DOHH2 (cell line): ENCODE measurements at regions not wholly inside any gene's neighbourhood (a gene's known extent, or its start where the extent isn't known, plus 50 kb on each side); places are given as distances from the start of the nearest gene placed in this dataset.
"Not testable (repeated sequence)": the region's sequence is repeated elsewhere in the genome, so short reads cannot be mapped to it uniquely, and the experiment has no call there.

Source experiments
- H3F3A ChIP-seq: fragments of 200-600 bp; sonication (generic), shearing (Covaris generic); 2 replicates; pipeline ENCODE4 v1.6.0; 2016; ENCODE audit warnings: antibody characterized with exemption, mild to moderate bottlenecking; ENCODE audit not compliant: control insufficient read depth, insufficient read depth
- H3K27ac ChIP-seq: fragments of 200-600 bp; sonication (generic); 2 replicates; pipeline ENCODE4 v1.5.1; 2014; ENCODE audit warnings: low read depth, mild to moderate bottlenecking, low read length, moderate library complexity
- H3K27me3 ChIP-seq: fragments of 200-600 bp; sonication (generic); 2 replicates; pipeline ENCODE4 v1.6.1; 2014; ENCODE audit warnings: mild to moderate bottlenecking, low read length, mixed read lengths; ENCODE audit not compliant: control insufficient read depth
- H3K36me3 ChIP-seq: fragments of 200-600 bp; sonication (generic); 2 replicates; pipeline ENCODE4 v1.6.1; 2014; ENCODE audit warnings: mild to moderate bottlenecking, low read length, moderate library complexity, mixed read lengths; ENCODE audit not compliant: control insufficient read depth
- H3K4me1 ChIP-seq: fragments of 200-600 bp; sonication (generic); 2 replicates; pipeline ENCODE4 v1.6.1; 2014; ENCODE audit warnings: mild to moderate bottlenecking, low read length, mixed read lengths; ENCODE audit not compliant: control insufficient read depth
- H3K4me2 ChIP-seq: fragments of 200-600 bp; sonication (generic); 2 replicates; pipeline ENCODE4 v1.6.0; 2014; ENCODE audit warnings: mild to moderate bottlenecking, low read length, moderate library complexity
- H3K4me3 ChIP-seq: fragments of 200-600 bp; sonication (generic); 2 replicates; pipeline ENCODE4 v1.5.1; 2014; ENCODE audit warnings: mild to moderate bottlenecking, low read length, mixed read lengths
- H3K79me2 ChIP-seq: fragments of 200-600 bp; sonication (generic); 2 replicates; pipeline ENCODE4 v1.6.1; 2014; ENCODE audit warnings: mild to moderate bottlenecking, low read length, mixed read lengths; ENCODE audit not compliant: control insufficient read depth
- H3K9me2 ChIP-seq: fragments of 200-600 bp; sonication (generic); replicated peaks from 2 replicates; pipeline ENCODE4 v1.6.1; 2014; ENCODE audit warnings: mild to moderate bottlenecking, low read length, mixed read lengths; ENCODE audit not compliant: control insufficient read depth
- H3K9me3 ChIP-seq: fragments of 200-600 bp; sonication (generic); 2 replicates; pipeline ENCODE4 v1.6.1; 2014; ENCODE audit warnings: antibody characterized with exemption, low read length, mixed read lengths; ENCODE audit not compliant: control insufficient read depth, insufficient read depth
- H4K20me1 ChIP-seq: fragments of 200-600 bp; sonication (generic); 2 replicates; pipeline ENCODE4 v1.6.0; 2014; ENCODE audit warnings: low read depth, mild to moderate bottlenecking, antibody characterized with exemption, low read length, moderate library complexity; ENCODE audit not compliant: control insufficient read depth, insufficient read depth

DNA sequence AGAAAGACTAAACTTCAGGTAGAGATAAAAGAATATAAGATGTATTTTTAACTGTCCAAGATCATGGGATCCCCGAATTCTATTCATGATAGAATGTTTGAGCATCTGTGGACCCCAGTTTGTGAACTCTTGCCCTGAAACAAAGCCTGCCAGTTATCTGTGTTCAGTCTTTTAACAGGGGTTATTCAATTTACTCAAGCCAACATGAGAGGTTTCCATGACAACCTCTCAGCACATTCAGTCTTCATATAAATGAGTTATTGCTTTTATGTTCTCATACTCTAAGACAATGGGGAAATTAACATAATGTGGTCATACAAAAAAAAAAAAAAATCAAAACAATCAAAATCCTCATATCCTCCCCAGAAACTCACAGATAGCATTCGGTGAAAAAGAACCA is 130.1 kb downstream of the NPIPA5 start:
- not testable (repeated sequence) for H3K4me2 ChIP-seq, H3K27me3 ChIP-seq, H3F3A ChIP-seq, H3K9me3 ChIP-seq, H3K79me2 ChIP-seq, H3K27ac ChIP-seq, H3K9me2 ChIP-seq, H3K36me3 ChIP-seq, H3K4me3 ChIP-seq, H4K20me1 ChIP-seq, H3K4me1 ChIP-seq

DNA sequence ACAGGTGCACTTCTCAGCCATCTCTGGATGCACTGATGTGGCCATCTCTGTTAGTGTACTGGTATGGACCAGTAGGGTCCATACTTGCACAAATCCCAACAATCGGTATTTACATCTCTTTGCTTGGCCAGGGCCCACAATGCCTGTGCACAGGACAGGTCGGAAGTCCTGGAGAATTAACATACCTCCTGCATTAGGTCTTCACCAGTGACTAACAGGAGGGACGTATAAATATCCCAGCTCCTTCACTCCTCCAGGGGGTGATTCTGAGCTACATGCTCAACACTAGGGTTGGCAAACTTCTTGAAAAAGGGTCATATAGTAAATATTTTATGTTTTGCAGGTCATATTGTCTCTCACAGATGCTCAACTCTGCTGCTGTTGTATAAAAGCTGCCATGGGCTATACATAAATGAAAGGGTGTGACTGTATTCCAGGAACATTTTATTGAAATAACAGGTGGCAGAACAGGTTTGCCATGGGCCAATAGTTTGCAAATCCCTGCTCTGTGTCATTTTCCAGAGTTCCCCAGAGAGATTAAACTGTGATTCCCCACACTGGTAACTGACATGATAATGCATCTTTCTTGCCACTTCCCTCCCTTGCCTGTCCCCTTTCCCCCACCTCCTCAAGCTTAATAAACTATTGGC is 141.3 kb downstream of the NPIPA5 start:
- H3K4me2 ChIP-seq, H3K79me2 ChIP-seq, H3K9me3 ChIP-seq, H3K9me2 ChIP-seq, H3F3A ChIP-seq, H3K27me3 ChIP-seq, H3K36me3 ChIP-seq, H3K4me1 ChIP-seq, H4K20me1 ChIP-seq, H3K4me3 ChIP-seq, H3K27ac ChIP-seq: not testable (repeated sequence)

DNA sequence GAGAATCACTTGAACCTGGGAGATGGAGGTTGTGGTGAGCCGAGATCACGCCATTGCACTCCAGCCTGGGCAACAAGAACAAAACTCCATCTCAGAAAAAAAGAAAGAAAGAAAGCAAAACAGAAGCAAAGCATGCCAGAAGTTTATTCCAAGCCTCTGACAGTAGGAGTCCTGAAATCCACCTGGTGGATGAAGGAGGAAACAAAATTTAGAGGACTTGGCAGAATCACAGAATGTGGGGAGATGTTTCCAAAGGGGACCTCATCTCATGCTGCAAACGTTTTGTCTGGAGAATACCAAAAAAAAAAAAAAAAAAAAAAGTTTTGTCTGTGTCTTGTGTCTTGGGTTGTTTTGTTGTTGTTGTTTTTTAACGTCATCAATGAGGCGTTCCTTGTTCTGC is 141.1 kb upstream of the RRN3 start:
- not testable (repeated sequence) for H3K4me1 ChIP-seq, H3K79me2 ChIP-seq, H3K9me3 ChIP-seq, H3K36me3 ChIP-seq, H3F3A ChIP-seq, H4K20me1 ChIP-seq, H3K9me2 ChIP-seq, H3K27me3 ChIP-seq, H3K4me3 ChIP-seq, H3K27ac ChIP-seq, H3K4me2 ChIP-seq

DNA sequence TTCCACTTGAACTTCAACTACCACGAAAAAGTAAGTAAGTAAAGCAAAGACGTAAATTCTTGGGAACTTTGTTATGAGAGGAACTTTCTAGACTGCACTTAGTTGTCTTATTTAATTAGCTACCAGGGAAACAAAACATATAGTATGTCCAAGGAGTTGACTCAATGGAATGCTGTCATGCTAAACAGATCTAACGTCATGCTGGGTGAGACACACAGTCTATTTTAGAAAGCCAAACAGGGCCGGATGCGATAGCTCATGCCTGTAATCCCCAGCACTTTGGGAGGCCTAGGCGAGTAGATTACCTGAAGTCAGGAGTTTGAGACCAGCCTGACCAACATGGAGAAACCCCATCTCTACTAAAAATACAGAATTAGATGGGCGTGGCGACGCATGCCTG is 140.6 kb upstream of the RRN3 start:
- H3F3A ChIP-seq, H3K27ac ChIP-seq, H3K36me3 ChIP-seq, H3K27me3 ChIP-seq, H4K20me1 ChIP-seq, H3K79me2 ChIP-seq, H3K9me3 ChIP-seq, H3K9me2 ChIP-seq, H3K4me1 ChIP-seq, H3K4me2 ChIP-seq, H3K4me3 ChIP-seq: not testable (repeated sequence)

DNA sequence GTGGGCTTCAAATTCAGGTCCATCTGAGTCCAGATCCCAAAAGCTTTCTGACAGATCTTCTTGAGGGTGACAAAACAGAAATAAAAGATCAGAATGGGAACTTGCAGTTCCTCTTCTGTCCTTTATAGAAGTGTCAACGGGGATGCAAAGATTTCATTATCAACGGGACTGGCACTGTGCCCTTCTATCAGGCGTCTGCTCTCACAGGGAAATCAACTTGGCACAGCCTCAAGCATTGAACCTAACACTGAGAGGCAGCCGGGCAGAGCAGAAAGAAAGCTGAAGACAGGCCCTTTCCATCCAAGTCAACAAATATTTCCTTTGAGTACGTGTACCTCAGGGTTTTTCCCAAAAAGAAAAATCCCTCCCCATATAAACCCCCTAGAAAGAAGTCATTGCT is 136.4 kb upstream of the RRN3 start:
- H3K79me2 ChIP-seq, H3K9me3 ChIP-seq, H3K9me2 ChIP-seq, H4K20me1 ChIP-seq, H3K4me3 ChIP-seq, H3K36me3 ChIP-seq, H3K27me3 ChIP-seq, H3K4me1 ChIP-seq, H3K4me2 ChIP-seq, H3K27ac ChIP-seq, H3F3A ChIP-seq: not testable (repeated sequence)

DNA sequence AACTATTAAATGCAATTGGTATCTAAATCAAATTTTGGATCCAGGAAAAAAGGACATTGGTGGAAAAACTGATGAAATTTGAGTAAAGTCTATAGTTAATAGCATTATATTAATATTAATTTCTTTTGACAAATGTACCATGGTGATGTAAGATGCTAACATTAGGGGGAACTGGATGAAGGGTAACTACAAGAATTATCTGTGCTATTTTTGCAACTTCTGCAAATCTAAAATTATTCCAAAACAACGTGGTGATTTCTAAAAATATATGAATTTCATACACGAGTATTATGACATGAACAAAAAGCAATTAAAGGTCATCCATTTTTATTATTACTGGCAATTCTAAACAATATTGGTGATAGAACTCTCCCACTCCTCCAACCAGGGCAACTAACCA is 135.6 kb upstream of the RRN3 start:
- H3K4me1 ChIP-seq, H3K4me3 ChIP-seq: not testable (repeated sequence)

DNA sequence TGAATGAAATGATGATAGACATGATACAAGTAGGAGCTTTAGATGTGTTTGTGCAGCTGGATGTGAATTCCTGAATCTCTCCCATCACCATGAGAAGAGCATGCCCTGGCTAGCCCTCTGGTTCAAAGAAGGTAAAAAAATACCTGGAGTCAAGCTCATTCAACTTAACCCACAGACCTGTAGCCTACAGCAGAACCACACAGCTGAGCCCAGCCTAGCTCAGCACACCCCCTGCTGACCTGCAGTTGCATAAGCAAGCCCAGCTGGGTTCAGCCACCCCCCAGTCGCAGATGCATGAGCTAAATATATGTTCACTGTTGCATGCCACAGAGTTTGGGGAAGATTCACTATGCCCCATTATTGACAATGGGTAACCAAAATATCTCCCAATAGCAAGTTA is 130.6 kb upstream of the RRN3 start:
- not testable (repeated sequence) for H3K27ac ChIP-seq, H3K4me1 ChIP-seq, H3K9me2 ChIP-seq

More for the DNA sequence above, 135.6 kb upstream of the RRN3 start:
- not testable (repeated sequence) for H4K20me1 ChIP-seq, H3K27me3 ChIP-seq, H3F3A ChIP-seq, H3K4me2 ChIP-seq, H3K9me3 ChIP-seq, H3K36me3 ChIP-seq, H3K9me2 ChIP-seq, H3K79me2 ChIP-seq, H3K27ac ChIP-seq

DNA sequence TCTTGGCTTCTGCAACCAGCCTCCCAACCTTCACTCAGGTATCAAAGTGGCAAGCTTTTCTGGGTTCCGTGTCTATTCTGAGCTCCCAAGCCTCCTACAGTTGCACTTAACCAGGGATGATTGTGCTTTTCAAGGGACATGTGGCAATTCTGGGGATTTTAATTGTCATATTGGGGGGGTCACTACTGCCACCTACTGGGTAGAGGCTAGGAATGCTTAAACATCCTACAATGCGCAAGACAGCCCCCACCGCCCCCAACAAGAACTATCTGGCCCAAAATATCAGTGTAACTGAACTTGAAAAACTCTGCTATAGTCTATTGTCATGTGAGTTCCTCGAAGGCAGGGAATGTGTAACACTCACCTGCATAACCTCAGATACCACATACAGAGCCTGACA is 129.3 kb upstream of the RRN3 start:
- H4K20me1 ChIP-seq, H3K27ac ChIP-seq, H3K36me3 ChIP-seq, H3K27me3 ChIP-seq, H3K4me3 ChIP-seq, H3F3A ChIP-seq, H3K9me2 ChIP-seq, H3K4me2 ChIP-seq, H3K4me1 ChIP-seq, H3K79me2 ChIP-seq, H3K9me3 ChIP-seq: not testable (repeated sequence)

More for the DNA sequence above, 130.6 kb upstream of the RRN3 start:
- not testable (repeated sequence) for H3F3A ChIP-seq, H3K79me2 ChIP-seq, H4K20me1 ChIP-seq, H3K36me3 ChIP-seq, H3K4me2 ChIP-seq, H3K27me3 ChIP-seq, H3K9me3 ChIP-seq, H3K4me3 ChIP-seq
